ENCODE measurements at regions not wholly inside any gene's neighbourhood (a gene's known extent, or its start where the extent isn't known, plus 50 kb on each side); places are given as distances from the start of the nearest gene placed in this dataset.

GRCh38 chr4:162323919-162324318, 160.1 kb upstream of the FSTL5 start:
- DNase-seq (ENCODE audit: low spot score), result no peak
- no peak for TF ChIP-seq CTCF (IDR thresholded peaks at IDR 0.05; ENCODE audit: extremely low read depth, missing control alignments)

- DNase-seq (ENCODE audit: low spot score), result no peak
- no peak for TF ChIP-seq CTCF (IDR thresholded peaks at IDR 0.05; ENCODE audit: extremely low read depth, missing control alignments)
Measured at GRCh38 chr4:162322054-162322453, 158.3 kb upstream of the FSTL5 start.

GRCh38 chr4:162285753-162286152, 122.0 kb upstream of the FSTL5 start:
- TF ChIP-seq CTCF (IDR thresholded peaks at IDR 0.05; ENCODE audit: extremely low read depth, missing control alignments), result no peak
- no peak for DNase-seq (ENCODE audit: low spot score)

- no peak for TF ChIP-seq CTCF (IDR thresholded peaks at IDR 0.05; ENCODE audit: extremely low read depth, missing control alignments)
- no peak for DNase-seq (ENCODE audit: low spot score)
Measured at GRCh38 chr4:162282684-162283083, 118.9 kb upstream of the FSTL5 start.

- peak; percentile 2 for DNase-seq (ENCODE audit: low spot score)
Measured at GRCh38 chr4:162274354-162274753, 110.6 kb upstream of the FSTL5 start.

GRCh38 chr4:162272215-162272614, 108.4 kb upstream of the FSTL5 start:
- no peak for DNase-seq (ENCODE audit: low spot score)
- TF ChIP-seq CTCF (IDR thresholded peaks at IDR 0.05; ENCODE audit: extremely low read depth, missing control alignments), result no peak

More at GRCh38 chr4:162274354-162274753, 110.6 kb upstream of the FSTL5 start:
- no peak for TF ChIP-seq CTCF (IDR thresholded peaks at IDR 0.05; ENCODE audit: extremely low read depth, missing control alignments)

GRCh38 chr4:162268911-162269310, 105.1 kb upstream of the FSTL5 start:
- DNase-seq (ENCODE audit: low spot score), result no peak
- TF ChIP-seq CTCF (IDR thresholded peaks at IDR 0.05; ENCODE audit: extremely low read depth, missing control alignments), result no peak
